ENCODE measurements at regions not wholly inside any gene's neighbourhood (a gene's known extent, or its start where the extent isn't known, plus 50 kb on each side); places are given as distances from the start of the nearest gene placed in this dataset.

- H3K27me3 Mint-ChIP-seq (ENCODE audit: low read depth) = no peaks in the 10 kb centered on the region; the same call in 1 of the 2 replicates
- no peaks in the 10 kb centered on the region for H3K4me1 Mint-ChIP-seq
- POLR2A ChIA-PET = no interaction called here
- ATAC-seq (no peak), DNase-seq (ENCODE audit: low spot score) (no peak)
- H3K36me3 Mint-ChIP-seq = no peaks in the 10 kb centered on the region
- H3K4me3 Mint-ChIP-seq = no peak overlapping the region
- TF ChIP-seq CBFB (CRISPR knock-in tag; IDR thresholded peaks at IDR 0.05; ENCODE audit: low read depth) (no peak), FOXK1 (CRISPR knock-in tag; IDR thresholded peaks at IDR 0.05) (no peak), TEAD1 (CRISPR knock-in tag; IDR thresholded peaks at IDR 0.05) (no peak), FOXP4 (CRISPR knock-in tag; IDR thresholded peaks at IDR 0.05) (no peak), CTCF (IDR thresholded peaks at IDR 0.05) (no peak), FOXP1 (CRISPR knock-in tag; IDR thresholded peaks at IDR 0.05; ENCODE audit: borderline replicate concordance) (no peak), SOX15 (CRISPR knock-in tag; IDR thresholded peaks at IDR 0.05) (no peak), ZNF138 (CRISPR knock-in tag; conservative IDR thresholded peaks at IDR 0.05) (no peak), ATF1 (CRISPR knock-in tag; IDR thresholded peaks at IDR 0.05) (no peak), FOXJ3 (CRISPR knock-in tag; IDR thresholded peaks at IDR 0.05; ENCODE audit: borderline replicate concordance) (no peak), SP1 (CRISPR knock-in tag; conservative IDR thresholded peaks at IDR 0.05) (no peak), ZNF512 (CRISPR knock-in tag; IDR thresholded peaks at IDR 0.05; ENCODE audit: borderline replicate concordance) (no peak), ZNF281 (CRISPR knock-in tag; IDR thresholded peaks at IDR 0.05) (no peak), ERG (CRISPR knock-in tag; IDR thresholded peaks at IDR 0.05) (no peak)
- TF ChIP-seq, protein P1, sequence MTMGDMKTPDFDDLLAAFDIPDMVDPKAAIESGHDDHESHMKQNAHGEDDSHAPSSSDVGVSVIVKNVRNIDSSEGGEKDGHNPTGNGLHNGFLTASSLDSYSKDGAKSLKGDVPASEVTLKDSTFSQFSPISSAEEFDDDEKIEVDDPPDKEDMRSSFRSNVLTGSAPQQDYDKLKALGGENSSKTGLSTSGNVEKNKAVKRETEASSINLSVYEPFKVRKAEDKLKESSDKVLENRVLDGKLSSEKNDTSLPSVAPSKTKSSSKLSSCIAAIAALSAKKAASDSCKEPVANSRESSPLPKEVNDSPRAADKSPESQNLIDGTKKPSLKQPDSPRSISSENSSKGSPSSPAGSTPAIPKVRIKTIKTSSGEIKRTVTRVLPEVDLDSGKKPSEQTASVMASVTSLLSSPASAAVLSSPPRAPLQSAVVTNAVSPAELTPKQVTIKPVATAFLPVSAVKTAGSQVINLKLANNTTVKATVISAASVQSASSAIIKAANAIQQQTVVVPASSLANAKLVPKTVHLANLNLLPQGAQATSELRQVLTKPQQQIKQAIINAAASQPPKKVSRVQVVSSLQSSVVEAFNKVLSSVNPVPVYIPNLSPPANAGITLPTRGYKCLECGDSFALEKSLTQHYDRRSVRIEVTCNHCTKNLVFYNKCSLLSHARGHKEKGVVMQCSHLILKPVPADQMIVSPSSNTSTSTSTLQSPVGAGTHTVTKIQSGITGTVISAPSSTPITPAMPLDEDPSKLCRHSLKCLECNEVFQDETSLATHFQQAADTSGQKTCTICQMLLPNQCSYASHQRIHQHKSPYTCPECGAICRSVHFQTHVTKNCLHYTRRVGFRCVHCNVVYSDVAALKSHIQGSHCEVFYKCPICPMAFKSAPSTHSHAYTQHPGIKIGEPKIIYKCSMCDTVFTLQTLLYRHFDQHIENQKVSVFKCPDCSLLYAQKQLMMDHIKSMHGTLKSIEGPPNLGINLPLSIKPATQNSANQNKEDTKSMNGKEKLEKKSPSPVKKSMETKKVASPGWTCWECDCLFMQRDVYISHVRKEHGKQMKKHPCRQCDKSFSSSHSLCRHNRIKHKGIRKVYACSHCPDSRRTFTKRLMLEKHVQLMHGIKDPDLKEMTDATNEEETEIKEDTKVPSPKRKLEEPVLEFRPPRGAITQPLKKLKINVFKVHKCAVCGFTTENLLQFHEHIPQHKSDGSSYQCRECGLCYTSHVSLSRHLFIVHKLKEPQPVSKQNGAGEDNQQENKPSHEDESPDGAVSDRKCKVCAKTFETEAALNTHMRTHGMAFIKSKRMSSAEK (CRISPR knock-in tag; IDR thresholded peaks at IDR 0.05; ENCODE audit: borderline replicate concordance) = no peak
- TF ChIP-seq, protein P2, sequence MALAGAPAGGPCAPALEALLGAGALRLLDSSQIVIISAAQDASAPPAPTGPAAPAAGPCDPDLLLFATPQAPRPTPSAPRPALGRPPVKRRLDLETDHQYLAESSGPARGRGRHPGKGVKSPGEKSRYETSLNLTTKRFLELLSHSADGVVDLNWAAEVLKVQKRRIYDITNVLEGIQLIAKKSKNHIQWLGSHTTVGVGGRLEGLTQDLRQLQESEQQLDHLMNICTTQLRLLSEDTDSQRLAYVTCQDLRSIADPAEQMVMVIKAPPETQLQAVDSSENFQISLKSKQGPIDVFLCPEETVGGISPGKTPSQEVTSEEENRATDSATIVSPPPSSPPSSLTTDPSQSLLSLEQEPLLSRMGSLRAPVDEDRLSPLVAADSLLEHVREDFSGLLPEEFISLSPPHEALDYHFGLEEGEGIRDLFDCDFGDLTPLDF (CRISPR knock-in tag; IDR thresholded peaks at IDR 0.05) = no peak
- TF ChIP-seq, protein P3, sequence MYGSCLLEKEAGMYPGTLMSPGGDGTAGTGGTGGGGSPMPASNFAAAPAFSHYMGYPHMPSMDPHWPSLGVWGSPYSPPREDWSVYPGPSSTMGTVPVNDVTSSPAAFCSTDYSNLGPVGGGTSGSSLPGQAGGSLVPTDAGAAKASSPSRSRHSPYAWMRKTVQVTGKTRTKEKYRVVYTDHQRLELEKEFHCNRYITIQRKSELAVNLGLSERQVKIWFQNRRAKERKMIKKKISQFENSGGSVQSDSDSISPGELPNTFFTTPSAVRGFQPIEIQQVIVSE (CRISPR knock-in tag; IDR thresholded peaks at IDR 0.05; ENCODE audit: borderline replicate concordance) = no peak
- TF ChIP-seq, protein P4, sequence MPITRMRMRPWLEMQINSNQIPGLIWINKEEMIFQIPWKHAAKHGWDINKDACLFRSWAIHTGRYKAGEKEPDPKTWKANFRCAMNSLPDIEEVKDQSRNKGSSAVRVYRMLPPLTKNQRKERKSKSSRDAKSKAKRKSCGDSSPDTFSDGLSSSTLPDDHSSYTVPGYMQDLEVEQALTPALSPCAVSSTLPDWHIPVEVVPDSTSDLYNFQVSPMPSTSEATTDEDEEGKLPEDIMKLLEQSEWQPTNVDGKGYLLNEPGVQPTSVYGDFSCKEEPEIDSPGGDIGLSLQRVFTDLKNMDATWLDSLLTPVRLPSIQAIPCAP (CRISPR knock-in tag; IDR thresholded peaks at IDR 0.05) = no peak
- peaks cover 15% of the 10 kb centered on the region; the same call in 1 of the 2 replicates for H3K9me3 Mint-ChIP-seq
- CTCF ChIA-PET = no interaction called here
- H3K27ac Mint-ChIP-seq = no peak overlapping the region
These were observed 96.6 kb upstream of the CD180 start for GRCh38 chr5:67293226-67293625.

All from WTC11 (cell line).